Endothelial cell of umbilical vein (primary cell): ENCODE measurements at regions not wholly inside any gene's neighbourhood (a gene's known extent, or its start where the extent isn't known, plus 50 kb on each side); places are given as distances from the start of the nearest gene placed in this dataset.

Experiments
- BruUV-seq: library from RNA; stranded (reverse); fragments of 400-500 nt; replicated peaks from 2 replicates; lab custom pipeline; 2021; lab: Mats Ljungman, UMichigan
- CTCF ChIA-PET: fragments of 300-600, 350-600 bp; sonication (Branson Sonifier 250); formaldehyde crosslinking; loops from one replicate; lab custom pipeline; 2021; ENCODE audit warnings: antibody characterized with exemption, inconsistent platforms; lab: Charles Lee
- POLR2A ChIA-PET: fragments of 300-600, 350-600 bp; sonication (Branson Sonifier 250); formaldehyde crosslinking; loops from one replicate; lab custom pipeline; 2021; ENCODE audit warnings: antibody characterized with exemption, inconsistent platforms; lab: Charles Lee
- DNase-seq: peaks from one replicate; pipeline ENCODE4 v3.0.0-alpha.2; 2011; ENCODE audit warnings: low read depth, low spot score
- FAIRE-seq: peaks from 2 replicates; lab custom pipeline; 2011; peaks lifted over from hg19 to GRCh38; lab: Jason Lieb, UNC
- H2AFZ ChIP-seq: 2 replicates; pipeline ENCODE4 v1.6.0; 2012; ENCODE audit warnings: low read depth, low read length, control low read depth, inconsistent platforms
- H3K27ac ChIP-seq: 2 replicates; pipeline ENCODE4 v1.5.1; 2011; ENCODE audit warnings: low read depth, mild to moderate bottlenecking, control low read depth, low read length, moderate library complexity; ENCODE audit not compliant: insufficient read depth
- H3K27me3 ChIP-seq, 2 experiments: 2 replicates each; pipeline versions ENCODE4 v1.6.0 to v1.6.1; 2011; ENCODE audit warnings: low read length in 2 of 2, mixed read lengths in 1 of 2; ENCODE audit not compliant: control insufficient read depth in 2 of 2, insufficient read depth in 2 of 2
- H3K36me3 ChIP-seq, 2 experiments: 2 replicates in 1 of 2; 3 replicates in 1 of 2; pipeline ENCODE4 v1.5.1; 2011; ENCODE audit warnings: low read length in 2 of 2, mild to moderate bottlenecking in 1 of 2, moderate library complexity in 1 of 2; ENCODE audit not compliant: control insufficient read depth in 2 of 2, insufficient read depth in 2 of 2; ENCODE audit errors: extremely low read depth in 1 of 2
- H3K4me1 ChIP-seq: 3 replicates; pipeline ENCODE4 v1.5.1; 2011; ENCODE audit warnings: mild to moderate bottlenecking, low read length; ENCODE audit not compliant: control insufficient read depth, insufficient read depth; ENCODE audit errors: extremely low read depth
- H3K4me2 ChIP-seq: 2 replicates; pipeline ENCODE4 v1.6.1; 2011; ENCODE audit warnings: low read length, control low read depth, mixed read lengths; ENCODE audit not compliant: insufficient read depth
- H3K4me3 ChIP-seq, 3 experiments: fragments of 200-600 bp in 1 of 3; sonication (generic), shearing (Covaris generic) in 1 of 3; replicated peaks in 1 of 3; 2 replicates each; pipeline ENCODE4 v1.5.1; 2011 to 2016; ENCODE audit warnings: control low read depth in 3 of 3, low read length in 3 of 3, mild to moderate bottlenecking in 2 of 3, inconsistent platforms in 1 of 3, low read depth in 1 of 3, moderate library complexity in 1 of 3; ENCODE audit not compliant: insufficient read depth in 1 of 3
- H3K79me2 ChIP-seq: 2 replicates; pipeline ENCODE4 v1.6.0; 2012; ENCODE audit warnings: low read length, inconsistent platforms; ENCODE audit not compliant: control insufficient read depth, insufficient read depth
- H3K9ac ChIP-seq: replicated peaks from 2 replicates; pipeline ENCODE3; 2011; ENCODE audit warnings: low read length, control low read depth; ENCODE audit not compliant: insufficient read depth; ENCODE audit errors: extremely low read depth
- H3K9me1 ChIP-seq: replicated peaks from 3 replicates; pipeline ENCODE4 v1.6.0; 2011; ENCODE audit warnings: mild to moderate bottlenecking, low read length; ENCODE audit not compliant: control insufficient read depth, insufficient read depth; ENCODE audit errors: extremely low read depth
- H3K9me3 ChIP-seq: replicated peaks from 2 replicates; pipeline ENCODE4 v1.5.1; 2012; ENCODE audit warnings: low read length, inconsistent platforms; ENCODE audit not compliant: control insufficient read depth, insufficient read depth
- H4K20me1 ChIP-seq: replicated peaks from 2 replicates; pipeline ENCODE3; 2011; ENCODE audit warnings: mild to moderate bottlenecking, low read length; ENCODE audit not compliant: control insufficient read depth, insufficient read depth; ENCODE audit errors: extremely low read depth
- CTCF ChIP-seq, 2 donors: IDR thresholded peaks; 1 replicate in 1 of 2; 2 replicates in 1 of 2; pipeline ENCODE4 v1.5.1; 2011; ENCODE audit warnings: low read length in 2 of 2, mild to moderate bottlenecking in 2 of 2, moderate library complexity in 2 of 2, control low read depth in 1 of 2, inconsistent platforms in 1 of 2, low read depth in 1 of 2; ENCODE audit not compliant: insufficient read depth in 1 of 2; ENCODE audit errors: extremely low read depth in 1 of 2
- EZH2 ChIP-seq: IDR thresholded peaks from 2 replicates; pipeline ENCODE4 v1.6.1; 2012; ENCODE audit warnings: borderline replicate concordance, low read depth, mild to moderate bottlenecking, moderate library complexity, low read length, inconsistent platforms; ENCODE audit not compliant: severe bottlenecking
- FOS ChIP-seq: IDR thresholded peaks from 2 replicates; pipeline ENCODE4 v1.6.1; 2011; ENCODE audit warnings: mild to moderate bottlenecking, low read length, moderate library complexity, borderline replicate concordance; ENCODE audit not compliant: insufficient read depth
- GATA2 ChIP-seq: IDR thresholded peaks from 2 replicates; pipeline ENCODE4 v1.7.0; 2011; ENCODE audit warnings: low read depth, mild to moderate bottlenecking, moderate library complexity, mixed read lengths, low read length; ENCODE audit not compliant: insufficient read length, insufficient read depth
- JUN ChIP-seq: IDR thresholded peaks from 2 replicates; pipeline ENCODE4 v1.6.1; 2011; ENCODE audit warnings: borderline replicate concordance, low read depth; ENCODE audit not compliant: insufficient read length, insufficient read depth
- MAX ChIP-seq: IDR thresholded peaks from 2 replicates; pipeline ENCODE4 v1.6.1; 2011; ENCODE audit not compliant: insufficient read depth, insufficient read length
- MYC ChIP-seq: IDR thresholded peaks from one replicate; pipeline ENCODE4 v1.6.1; 2011; ENCODE audit warnings: mild to moderate bottlenecking, low read depth, low read length
- POLR2A ChIP-seq: IDR thresholded peaks from 2 replicates; pipeline ENCODE4 v1.6.1; 2012; ENCODE audit warnings: low read depth, mild to moderate bottlenecking, control low read depth, low read length
- POLR2AphosphoS5 ChIP-seq: IDR thresholded peaks from 2 replicates; pipeline ENCODE4 v1.6.1; 2012; ENCODE audit warnings: low read depth, mild to moderate bottlenecking, control low read depth, low read length, moderate library complexity; ENCODE audit not compliant: insufficient read depth
- dilution Hi-C: fragments of 300-500 bp; cut with MboI; formaldehyde crosslinking; loops from one replicate; pipeline ENCODE4 v1.15.0; 2019; ENCODE audit warnings: low sequenced_read_pairs; ENCODE audit not compliant: extremely low pct_ligation_motif_present
- intact Hi-C: fragments of 100-400 bp; cut with micrococcal nuclease; formaldehyde crosslinking; loops from one replicate; pipeline ENCODE4 v1.10.0; 2022

GRCh38 chrX:107502316-107502715, 52.9 kb downstream of the FRMPD3 start:
- no peak for TF ChIP-seq POLR2A
- no peak for TF ChIP-seq GATA2
- no peak for TF ChIP-seq MYC
- TF ChIP-seq JUN = no peak
- no peak for TF ChIP-seq FOS
- TF ChIP-seq POLR2AphosphoS5 = no peak
- no peak for TF ChIP-seq MAX
- no peak for TF ChIP-seq EZH2
- TF ChIP-seq CTCF (IDR thresholded peaks at IDR 0.05; ENCODE audit: extremely low read depth in 1 of 2, insufficient read depth in 1 of 2, low read depth in 1 of 2, low read length in 2 of 2) = no peak
- Histone ChIP-seq H3K9me1 (no peaks in the 10 kb centered on the region), H2AFZ (no peak overlapping the region), H3K4me1 (no peaks in the 10 kb centered on the region), H3K79me2 (no peaks in the 10 kb centered on the region), H3K4me3 (no peak overlapping the region), H4K20me1 (no peaks in the 10 kb centered on the region), H3K9me3 (no peaks in the 10 kb centered on the region), H3K4me2 (no peak overlapping the region), H3K9ac (no peak overlapping the region), H3K36me3 (no peaks in the 10 kb centered on the region), H3K27ac (no peak overlapping the region), H3K27me3 (peaks cover 15 to 18% of the 10 kb centered on the region in 2 experiments)
- dilution Hi-C loops (no loop called here), intact Hi-C loops (no loop called here)
- DNase-seq = no peak
- ChIA-PET POLR2A (no interaction called here), CTCF (interaction anchor here (0.7 kb wide), 1 partner anchor 275 kb away, joined by 3 read pairs; the partner anchor contains the start of gene NCBP2L)
- BruUV-seq = no TSS peak
- FAIRE-seq = no peak
